ENCODE measurements at regions not wholly inside any gene's neighbourhood (a gene's known extent, or its start where the extent isn't known, plus 50 kb on each side); places are given as distances from the start of the nearest gene placed in this dataset.

DNA sequence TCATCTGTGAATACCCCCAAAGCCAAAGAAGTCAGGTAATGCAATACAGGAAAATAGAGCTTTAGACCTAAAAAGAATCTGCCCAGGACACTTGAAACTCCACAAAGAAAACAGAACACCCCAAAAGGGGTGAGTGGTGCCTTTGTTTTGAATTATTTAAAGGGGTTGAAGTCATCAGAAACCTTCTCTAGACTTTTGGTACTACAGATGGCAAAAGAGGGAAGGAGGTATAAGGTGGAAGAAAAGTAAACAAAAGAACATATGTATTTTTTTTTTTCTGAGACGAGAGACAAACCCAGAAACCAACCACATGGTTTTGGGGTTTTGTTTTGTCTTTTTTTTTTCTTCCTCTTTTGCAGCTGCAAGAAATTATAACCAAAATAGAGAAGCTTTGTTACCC is 1477.8 kb downstream of the C4orf33 start:
- no peak overlapping the region for H3K27ac ChIP-seq
- no peaks in the 10 kb centered on the region for H3K4me1 ChIP-seq
- H3K36me3 ChIP-seq, result no peaks in the 10 kb centered on the region
- no peak for TF ChIP-seq POLR2A (IDR thresholded peaks at IDR 0.05)
- TF ChIP-seq, protein P1, sequence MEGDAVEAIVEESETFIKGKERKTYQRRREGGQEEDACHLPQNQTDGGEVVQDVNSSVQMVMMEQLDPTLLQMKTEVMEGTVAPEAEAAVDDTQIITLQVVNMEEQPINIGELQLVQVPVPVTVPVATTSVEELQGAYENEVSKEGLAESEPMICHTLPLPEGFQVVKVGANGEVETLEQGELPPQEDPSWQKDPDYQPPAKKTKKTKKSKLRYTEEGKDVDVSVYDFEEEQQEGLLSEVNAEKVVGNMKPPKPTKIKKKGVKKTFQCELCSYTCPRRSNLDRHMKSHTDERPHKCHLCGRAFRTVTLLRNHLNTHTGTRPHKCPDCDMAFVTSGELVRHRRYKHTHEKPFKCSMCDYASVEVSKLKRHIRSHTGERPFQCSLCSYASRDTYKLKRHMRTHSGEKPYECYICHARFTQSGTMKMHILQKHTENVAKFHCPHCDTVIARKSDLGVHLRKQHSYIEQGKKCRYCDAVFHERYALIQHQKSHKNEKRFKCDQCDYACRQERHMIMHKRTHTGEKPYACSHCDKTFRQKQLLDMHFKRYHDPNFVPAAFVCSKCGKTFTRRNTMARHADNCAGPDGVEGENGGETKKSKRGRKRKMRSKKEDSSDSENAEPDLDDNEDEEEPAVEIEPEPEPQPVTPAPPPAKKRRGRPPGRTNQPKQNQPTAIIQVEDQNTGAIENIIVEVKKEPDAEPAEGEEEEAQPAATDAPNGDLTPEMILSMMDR (IDR thresholded peaks at IDR 0.05), result no peak
- DNase-seq (no peak), ATAC-seq (no peak)
- no peak overlapping the region for H3K4me3 ChIP-seq
- 0% methylated on average over 1 of the region's 1 CpG for WGBS (ENCODE audit: insufficient coverage, low coverage, low lambda C conversion rate, missing lambda C conversion rate)
- H3K27me3 ChIP-seq, result no peaks in the 10 kb centered on the region
- no peaks in the 10 kb centered on the region for H3K9me3 ChIP-seq
- intact Hi-C loops (cut with DNase I), result no loop called here

DNA sequence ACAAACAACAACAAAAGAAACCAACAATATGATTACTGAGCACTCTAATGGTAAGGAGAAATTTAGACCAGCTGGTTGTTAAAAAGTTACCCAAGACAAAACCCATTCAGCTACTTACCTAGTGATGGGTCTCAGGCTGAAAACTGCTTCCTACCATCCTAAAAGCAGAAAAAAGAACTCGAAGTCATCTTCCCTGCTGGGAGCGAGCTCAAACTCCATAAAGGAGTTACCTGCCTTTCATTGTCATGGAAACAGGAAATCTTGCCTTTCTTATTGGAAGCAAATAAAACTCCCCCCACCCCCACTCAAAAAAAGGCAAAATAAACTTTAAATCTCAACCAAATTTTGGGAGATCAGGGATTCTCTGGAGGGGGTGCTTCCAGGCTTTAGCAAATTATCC is 1478.3 kb downstream of the C4orf33 start:
- DNase-seq, result no peak
- ATAC-seq, result no peak
- Histone ChIP-seq H3K4me1 (no peaks in the 10 kb centered on the region), H3K27ac (no peak overlapping the region), H3K36me3 (no peaks in the 10 kb centered on the region), H3K9me3 (no peaks in the 10 kb centered on the region), H3K27me3 (no peaks in the 10 kb centered on the region), H3K4me3 (no peak overlapping the region)
- WGBS (ENCODE audit: insufficient coverage, low coverage, low lambda C conversion rate, missing lambda C conversion rate), result 62% methylated on average over 2 of the region's 2 CpGs
- intact Hi-C loops (cut with DNase I), result no loop called here
- TF ChIP-seq, protein P1 (IDR thresholded peaks at IDR 0.05), result no peak
- no peak for TF ChIP-seq POLR2A (IDR thresholded peaks at IDR 0.05)

DNA sequence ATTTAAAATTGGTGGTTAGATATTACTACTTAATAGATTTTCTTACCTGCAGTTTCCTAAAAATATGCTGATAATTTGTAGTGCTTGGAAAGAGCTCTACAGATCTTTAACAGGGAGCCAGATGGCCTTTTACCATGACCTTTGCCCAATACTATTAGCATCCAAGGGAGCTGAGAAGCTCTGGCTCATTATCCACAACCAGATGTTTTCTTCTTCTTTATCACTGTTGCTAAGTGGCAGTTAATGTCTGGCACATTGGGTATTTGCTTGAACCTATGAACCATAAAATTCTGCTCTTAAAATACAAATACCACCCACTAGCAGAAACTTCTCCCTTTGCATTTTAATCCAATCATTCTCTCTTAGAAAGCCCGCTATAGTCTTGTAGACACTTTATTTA is 1480.3 kb downstream of the C4orf33 start:
- no peak for DNase-seq
- H3K36me3 ChIP-seq, result no peaks in the 10 kb centered on the region
- 80% methylated on average over 1 of the region's 1 CpG for WGBS (ENCODE audit: insufficient coverage, low coverage, low lambda C conversion rate, missing lambda C conversion rate)
- ATAC-seq, result no peak
- TF ChIP-seq POLR2A (IDR thresholded peaks at IDR 0.05), result no peak
- TF ChIP-seq, protein P1 (IDR thresholded peaks at IDR 0.05), result no peak
- no peak overlapping the region for H3K27ac ChIP-seq
- H3K4me3 ChIP-seq, result no peak overlapping the region
- no peaks in the 10 kb centered on the region for H3K9me3 ChIP-seq
- H3K27me3 ChIP-seq, result no peaks in the 10 kb centered on the region
- intact Hi-C loops (cut with DNase I), result no loop called here
- H3K4me1 ChIP-seq, result no peaks in the 10 kb centered on the region

DNA sequence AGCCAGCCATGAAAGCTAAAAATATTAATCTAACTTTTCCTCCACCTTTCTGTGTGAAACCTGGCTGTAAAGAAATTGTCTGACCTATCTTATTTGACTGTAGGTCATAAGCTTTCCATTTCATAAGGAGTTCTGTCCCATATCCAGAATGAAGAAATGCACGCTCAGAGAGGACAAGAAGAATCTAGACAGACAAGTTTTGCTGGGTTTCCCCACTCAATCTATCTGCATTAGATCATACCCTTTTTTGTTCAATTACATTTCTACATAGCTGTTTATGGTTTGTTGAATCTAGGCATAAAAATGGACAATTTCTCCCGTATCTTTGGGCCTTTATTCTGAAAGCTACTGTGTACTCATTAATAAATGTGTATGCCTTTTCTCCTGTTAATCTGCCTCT is 1495.1 kb downstream of the C4orf33 start:
- Histone ChIP-seq H3K27ac (no peak overlapping the region), H3K9me3 (no peaks in the 10 kb centered on the region), H3K4me1 (no peaks in the 10 kb centered on the region), H3K4me3 (no peak overlapping the region), H3K27me3 (no peaks in the 10 kb centered on the region), H3K36me3 (no peaks in the 10 kb centered on the region)
- WGBS (ENCODE audit: insufficient coverage, low coverage, low lambda C conversion rate, missing lambda C conversion rate), result 65% methylated on average over 2 of the region's 2 CpGs
- ATAC-seq, result no peak
- DNase-seq, result no peak
- TF ChIP-seq POLR2A (IDR thresholded peaks at IDR 0.05), result no peak
- TF ChIP-seq, protein P1 (IDR thresholded peaks at IDR 0.05), result no peak
- intact Hi-C loops (cut with DNase I), result no loop called here

DNA sequence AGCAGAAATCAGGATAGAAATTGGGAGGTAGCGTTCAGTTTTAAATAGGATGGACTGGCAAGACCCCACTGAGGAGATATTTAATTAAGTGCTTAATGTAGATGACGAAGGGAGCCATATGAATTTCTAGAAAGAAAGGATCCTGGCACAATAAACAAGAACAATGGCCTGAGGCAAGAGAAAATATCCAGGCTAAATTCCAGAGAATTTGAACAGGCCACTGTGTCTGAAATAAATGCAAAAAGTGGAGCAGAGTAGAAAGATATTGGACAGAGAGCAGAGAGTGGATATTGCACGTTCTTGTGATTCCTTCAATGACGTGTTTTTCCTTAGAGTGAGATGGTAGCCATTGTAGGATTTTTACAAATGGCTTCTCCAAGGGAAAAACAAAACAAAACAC is 1504.8 kb downstream of the C4orf33 start:
- Histone ChIP-seq H3K27ac (no peak overlapping the region), H3K27me3 (no peaks in the 10 kb centered on the region), H3K36me3 (no peaks in the 10 kb centered on the region), H3K9me3 (no peaks in the 10 kb centered on the region), H3K4me3 (no peak overlapping the region), H3K4me1 (no peaks in the 10 kb centered on the region)
- ATAC-seq (no peak), DNase-seq (no peak)
- intact Hi-C loops (cut with DNase I), result no loop called here
- TF ChIP-seq POLR2A (IDR thresholded peaks at IDR 0.05), result no peak
- TF ChIP-seq, protein P1 (IDR thresholded peaks at IDR 0.05), result no peak
- 47% methylated on average over 4 of the region's 4 CpGs for WGBS (ENCODE audit: insufficient coverage, low coverage, low lambda C conversion rate, missing lambda C conversion rate)

All from right lobe of liver (tissue), 6 donors.